ENCODE measurements at regions not wholly inside any gene's neighbourhood (a gene's known extent, or its start where the extent isn't known, plus 50 kb on each side); places are given as distances from the start of the nearest gene placed in this dataset.

DNA sequence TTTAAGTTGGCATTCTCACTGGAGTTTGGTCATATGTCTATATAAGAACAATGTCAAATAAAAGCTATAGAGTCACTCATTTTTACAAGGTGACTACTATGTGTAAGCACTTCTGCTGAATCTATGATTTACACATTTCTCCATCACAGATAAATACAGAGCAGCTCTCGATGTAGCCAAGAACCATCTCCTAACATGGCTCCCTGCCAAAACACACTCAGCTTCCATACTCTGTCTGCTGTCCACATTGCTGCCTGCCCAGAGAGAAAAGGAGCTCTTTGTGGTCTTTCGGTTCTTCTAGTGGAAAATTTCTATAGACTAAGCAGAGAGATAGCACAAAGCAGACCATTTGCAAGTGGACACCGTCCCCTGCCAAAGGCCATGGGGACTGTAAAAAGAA lies 190.9 kb upstream of the KLF12 start:
- no peak overlapping the region for H3K4me2 ChIP-seq
- no peaks in the 10 kb centered on the region for H4K20me1 ChIP-seq (replicated peaks; ENCODE audit: insufficient read depth)
- H3K36me3 ChIP-seq (ENCODE audit: insufficient read depth): no peaks in the 10 kb centered on the region
- 0 out of 2 replicates have a peak, but pooled peaks cover 3% of the 10 kb centered on the region for H3K9me2 ChIP-seq (ENCODE audit: insufficient read depth)
- H3K4me1 ChIP-seq (ENCODE audit: insufficient read depth): peaks cover 6% of the 10 kb centered on the region; the same call in 1 of the 2 replicates
- TF ChIP-seq STAT1 (IDR thresholded peaks at IDR 0.05; ENCODE audit: unreplicated experiment): no peak
- TF ChIP-seq NANOG (IDR thresholded peaks at IDR 0.05; ENCODE audit: borderline replicate concordance): no peak
- TF ChIP-seq, protein P1, sequence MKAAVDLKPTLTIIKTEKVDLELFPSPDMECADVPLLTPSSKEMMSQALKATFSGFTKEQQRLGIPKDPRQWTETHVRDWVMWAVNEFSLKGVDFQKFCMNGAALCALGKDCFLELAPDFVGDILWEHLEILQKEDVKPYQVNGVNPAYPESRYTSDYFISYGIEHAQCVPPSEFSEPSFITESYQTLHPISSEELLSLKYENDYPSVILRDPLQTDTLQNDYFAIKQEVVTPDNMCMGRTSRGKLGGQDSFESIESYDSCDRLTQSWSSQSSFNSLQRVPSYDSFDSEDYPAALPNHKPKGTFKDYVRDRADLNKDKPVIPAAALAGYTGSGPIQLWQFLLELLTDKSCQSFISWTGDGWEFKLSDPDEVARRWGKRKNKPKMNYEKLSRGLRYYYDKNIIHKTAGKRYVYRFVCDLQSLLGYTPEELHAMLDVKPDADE (IDR thresholded peaks at IDR 0.05): no peak
- TF ChIP-seq, protein P2, sequence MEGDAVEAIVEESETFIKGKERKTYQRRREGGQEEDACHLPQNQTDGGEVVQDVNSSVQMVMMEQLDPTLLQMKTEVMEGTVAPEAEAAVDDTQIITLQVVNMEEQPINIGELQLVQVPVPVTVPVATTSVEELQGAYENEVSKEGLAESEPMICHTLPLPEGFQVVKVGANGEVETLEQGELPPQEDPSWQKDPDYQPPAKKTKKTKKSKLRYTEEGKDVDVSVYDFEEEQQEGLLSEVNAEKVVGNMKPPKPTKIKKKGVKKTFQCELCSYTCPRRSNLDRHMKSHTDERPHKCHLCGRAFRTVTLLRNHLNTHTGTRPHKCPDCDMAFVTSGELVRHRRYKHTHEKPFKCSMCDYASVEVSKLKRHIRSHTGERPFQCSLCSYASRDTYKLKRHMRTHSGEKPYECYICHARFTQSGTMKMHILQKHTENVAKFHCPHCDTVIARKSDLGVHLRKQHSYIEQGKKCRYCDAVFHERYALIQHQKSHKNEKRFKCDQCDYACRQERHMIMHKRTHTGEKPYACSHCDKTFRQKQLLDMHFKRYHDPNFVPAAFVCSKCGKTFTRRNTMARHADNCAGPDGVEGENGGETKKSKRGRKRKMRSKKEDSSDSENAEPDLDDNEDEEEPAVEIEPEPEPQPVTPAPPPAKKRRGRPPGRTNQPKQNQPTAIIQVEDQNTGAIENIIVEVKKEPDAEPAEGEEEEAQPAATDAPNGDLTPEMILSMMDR (conservative IDR thresholded peaks at IDR 0.05; ENCODE audit: low read depth in 2 of 2): no peak
- TF ChIP-seq EZH2 (IDR thresholded peaks at IDR 0.05; ENCODE audit: low read depth, unreplicated experiment): no peak
- TF ChIP-seq, protein P3, sequence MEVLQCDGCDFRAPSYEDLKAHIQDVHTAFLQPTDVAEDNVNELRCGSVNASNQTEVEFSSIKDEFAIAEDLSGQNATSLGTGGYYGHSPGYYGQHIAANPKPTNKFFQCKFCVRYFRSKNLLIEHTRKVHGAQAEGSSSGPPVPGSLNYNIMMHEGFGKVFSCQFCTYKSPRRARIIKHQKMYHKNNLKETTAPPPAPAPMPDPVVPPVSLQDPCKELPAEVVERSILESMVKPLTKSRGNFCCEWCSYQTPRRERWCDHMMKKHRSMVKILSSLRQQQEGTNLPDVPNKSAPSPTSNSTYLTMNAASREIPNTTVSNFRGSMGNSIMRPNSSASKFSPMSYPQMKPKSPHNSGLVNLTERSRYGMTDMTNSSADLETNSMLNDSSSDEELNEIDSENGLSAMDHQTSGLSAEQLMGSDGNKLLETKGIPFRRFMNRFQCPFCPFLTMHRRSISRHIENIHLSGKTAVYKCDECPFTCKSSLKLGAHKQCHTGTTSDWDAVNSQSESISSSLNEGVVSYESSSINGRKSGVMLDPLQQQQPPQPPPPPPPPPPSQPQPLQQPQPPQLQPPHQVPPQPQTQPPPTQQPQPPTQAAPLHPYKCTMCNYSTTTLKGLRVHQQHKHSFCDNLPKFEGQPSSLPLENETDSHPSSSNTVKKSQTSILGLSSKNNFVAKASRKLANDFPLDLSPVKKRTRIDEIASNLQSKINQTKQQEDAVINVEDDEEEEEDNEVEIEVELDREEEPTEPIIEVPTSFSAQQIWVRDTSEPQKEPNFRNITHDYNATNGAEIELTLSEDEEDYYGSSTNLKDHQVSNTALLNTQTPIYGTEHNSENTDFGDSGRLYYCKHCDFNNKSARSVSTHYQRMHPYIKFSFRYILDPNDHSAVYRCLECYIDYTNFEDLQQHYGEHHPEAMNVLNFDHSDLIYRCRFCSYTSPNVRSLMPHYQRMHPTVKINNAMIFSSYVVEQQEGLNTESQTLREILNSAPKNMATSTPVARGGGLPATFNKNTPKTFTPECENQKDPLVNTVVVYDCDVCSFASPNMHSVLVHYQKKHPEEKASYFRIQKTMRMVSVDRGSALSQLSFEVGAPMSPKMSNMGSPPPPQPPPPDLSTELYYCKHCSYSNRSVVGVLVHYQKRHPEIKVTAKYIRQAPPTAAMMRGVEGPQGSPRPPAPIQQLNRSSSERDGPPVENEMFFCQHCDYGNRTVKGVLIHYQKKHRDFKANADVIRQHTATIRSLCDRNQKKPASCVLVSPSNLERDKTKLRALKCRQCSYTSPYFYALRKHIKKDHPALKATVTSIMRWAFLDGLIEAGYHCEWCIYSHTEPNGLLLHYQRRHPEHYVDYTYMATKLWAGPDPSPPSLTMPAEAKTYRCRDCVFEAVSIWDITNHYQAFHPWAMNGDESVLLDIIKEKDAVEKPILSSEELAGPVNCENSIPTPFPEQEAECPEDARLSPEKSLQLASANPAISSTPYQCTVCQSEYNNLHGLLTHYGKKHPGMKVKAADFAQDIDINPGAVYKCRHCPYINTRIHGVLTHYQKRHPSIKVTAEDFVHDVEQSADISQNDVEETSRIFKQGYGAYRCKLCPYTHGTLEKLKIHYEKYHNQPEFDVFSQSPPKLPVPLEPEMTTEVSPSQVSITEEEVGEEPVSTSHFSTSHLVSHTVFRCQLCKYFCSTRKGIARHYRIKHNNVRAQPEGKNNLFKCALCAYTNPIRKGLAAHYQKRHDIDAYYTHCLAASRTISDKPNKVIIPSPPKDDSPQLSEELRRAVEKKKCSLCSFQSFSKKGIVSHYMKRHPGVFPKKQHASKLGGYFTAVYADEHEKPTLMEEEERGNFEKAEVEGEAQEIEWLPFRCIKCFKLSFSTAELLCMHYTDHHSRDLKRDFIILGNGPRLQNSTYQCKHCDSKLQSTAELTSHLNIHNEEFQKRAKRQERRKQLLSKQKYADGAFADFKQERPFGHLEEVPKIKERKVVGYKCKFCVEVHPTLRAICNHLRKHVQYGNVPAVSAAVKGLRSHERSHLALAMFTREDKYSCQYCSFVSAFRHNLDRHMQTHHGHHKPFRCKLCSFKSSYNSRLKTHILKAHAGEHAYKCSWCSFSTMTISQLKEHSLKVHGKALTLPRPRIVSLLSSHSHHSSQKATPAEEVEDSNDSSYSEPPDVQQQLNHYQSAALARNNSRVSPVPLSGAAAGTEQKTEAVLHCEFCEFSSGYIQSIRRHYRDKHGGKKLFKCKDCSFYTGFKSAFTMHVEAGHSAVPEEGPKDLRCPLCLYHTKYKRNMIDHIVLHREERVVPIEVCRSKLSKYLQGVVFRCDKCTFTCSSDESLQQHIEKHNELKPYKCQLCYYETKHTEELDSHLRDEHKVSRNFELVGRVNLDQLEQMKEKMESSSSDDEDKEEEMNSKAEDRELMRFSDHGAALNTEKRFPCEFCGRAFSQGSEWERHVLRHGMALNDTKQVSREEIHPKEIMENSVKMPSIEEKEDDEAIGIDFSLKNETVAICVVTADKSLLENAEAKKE (CRISPR knock-in tag; IDR thresholded peaks at IDR 0.05): no peak
- TF ChIP-seq EZH2phosphoT487 (IDR thresholded peaks at IDR 0.05; ENCODE audit: unreplicated experiment): no peak
- TF ChIP-seq POLR2AphosphoS5 (IDR thresholded peaks at IDR 0.05; ENCODE audit: low read depth): no peak
- TF ChIP-seq ZNF331 (CRISPR knock-in tag; IDR thresholded peaks at IDR 0.05; ENCODE audit: low read depth): no peak
- no peak for TF ChIP-seq CREB1 (CRISPR knock-in tag; IDR thresholded peaks at IDR 0.05; ENCODE audit: low read depth)
- Mint-ChIP-seq H3K27me3 (ENCODE audit: insufficient read depth, low read depth, poor library complexity) (no peaks in the 10 kb centered on the region), H3K4me1 (peaks cover 4% of the 10 kb centered on the region; the same call in 2 of the 3 replicates), H3K4me3 (no peak overlapping the region), H3K9me3 (no peaks in the 10 kb centered on the region), H3K27ac (no peak overlapping the region), H3K36me3 (ENCODE audit: low read depth) (no peaks in the 10 kb centered on the region)
- DNase-seq (ENCODE audit: low spot score) (no peak), ATAC-seq (no peak)
- H2AFZ ChIP-seq: peak overlapping the region; percentile 79; the same call in 1 of the 2 replicates
- H3K27me3 ChIP-seq (ENCODE audit: insufficient read depth): no peaks in the 10 kb centered on the region
- H3F3A ChIP-seq (replicated peaks; ENCODE audit: low read depth): no peaks in the 10 kb centered on the region
- H3K79me2 ChIP-seq (replicated peaks; ENCODE audit: insufficient read depth): no peaks in the 10 kb centered on the region
- H3K4me3 ChIP-seq: no peak overlapping the region
- no peak overlapping the region for H3K27ac ChIP-seq (ENCODE audit: low read depth)
